Right atrium auricular region (tissue), 2 donors: ENCODE measurements at regions not wholly inside any gene's neighbourhood (a gene's known extent, or its start where the extent isn't known, plus 50 kb on each side); places are given as distances from the start of the nearest gene placed in this dataset.

Experiments used
- DNase-seq: peaks from one replicate; pipeline ENCODE4 v3.0.0-alpha.2; 2019; ENCODE audit warnings: low spot score
- H3K27ac ChIP-seq, 2 donors: fragments of 200-600 bp; sonication (generic); 1 replicate in 1 of 2; 2 replicates in 1 of 2; pipeline ENCODE4 v1.5.1; 2016 to 2019
- H3K27me3 ChIP-seq, 2 donors: fragments of 200-600 bp; sonication (generic); one replicate each; pipeline versions ENCODE4 v1.5.1 to v1.6.0; 2017 to 2019
- H3K36me3 ChIP-seq: fragments of 200-600 bp; sonication (generic); one replicate; pipeline ENCODE4 v1.5.1; 2016
- H3K4me1 ChIP-seq, 2 donors: fragments of 200-600 bp; sonication (generic); one replicate each; pipeline versions ENCODE4 v1.5.1 to v1.6.0; 2017 to 2019
- H3K4me3 ChIP-seq, 2 donors: fragments of 200-600 bp; sonication (generic); 1 replicate in 1 of 2; 2 replicates in 1 of 2; pipeline ENCODE4 v1.5.1; 2017 to 2019; ENCODE audit warnings: mild to moderate bottlenecking in 1 of 2, moderate library complexity in 1 of 2
- H3K9me3 ChIP-seq, 2 donors: fragments of 200-600 bp; sonication (generic); one replicate each; pipeline ENCODE4 v1.5.1; 2019
- TF ChIP-seq, protein P1 (sequence below), 2 donors: fragments of 200-600 bp; sonication (generic); IDR thresholded peaks; one replicate each; pipeline ENCODE4 v1.5.1; 2019; ENCODE audit warnings: antibody characterized with exemption in 2 of 2

DNA sequence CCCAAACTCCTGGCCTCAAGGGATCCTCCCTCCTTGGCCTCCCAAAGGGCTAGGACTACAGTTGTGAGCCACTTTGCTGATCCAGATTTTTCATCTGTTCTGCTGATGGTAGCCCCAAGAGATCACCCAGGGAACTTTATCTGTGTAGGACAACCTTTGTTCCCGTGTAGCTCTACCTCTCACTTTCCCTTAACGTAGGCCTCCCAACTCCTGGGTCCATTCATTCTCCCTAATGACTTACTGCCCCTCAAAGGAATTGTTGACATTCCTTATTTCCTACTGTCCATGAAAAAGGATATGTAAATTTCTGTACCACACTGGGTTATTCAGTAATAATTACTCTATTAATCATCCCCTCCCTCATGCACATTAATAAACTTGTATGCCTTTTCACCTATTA is 51.0 kb upstream of the PHF24 start:
- Histone ChIP-seq H3K27ac (no peak overlapping the region), H3K36me3 (no peaks in the 10 kb centered on the region), H3K4me3 (no peak overlapping the region), H3K4me1 (no peaks in the 10 kb centered on the region), H3K9me3 (no peaks in the 10 kb centered on the region), H3K27me3 (no peaks in the 10 kb centered on the region)
- TF ChIP-seq, protein P1, sequence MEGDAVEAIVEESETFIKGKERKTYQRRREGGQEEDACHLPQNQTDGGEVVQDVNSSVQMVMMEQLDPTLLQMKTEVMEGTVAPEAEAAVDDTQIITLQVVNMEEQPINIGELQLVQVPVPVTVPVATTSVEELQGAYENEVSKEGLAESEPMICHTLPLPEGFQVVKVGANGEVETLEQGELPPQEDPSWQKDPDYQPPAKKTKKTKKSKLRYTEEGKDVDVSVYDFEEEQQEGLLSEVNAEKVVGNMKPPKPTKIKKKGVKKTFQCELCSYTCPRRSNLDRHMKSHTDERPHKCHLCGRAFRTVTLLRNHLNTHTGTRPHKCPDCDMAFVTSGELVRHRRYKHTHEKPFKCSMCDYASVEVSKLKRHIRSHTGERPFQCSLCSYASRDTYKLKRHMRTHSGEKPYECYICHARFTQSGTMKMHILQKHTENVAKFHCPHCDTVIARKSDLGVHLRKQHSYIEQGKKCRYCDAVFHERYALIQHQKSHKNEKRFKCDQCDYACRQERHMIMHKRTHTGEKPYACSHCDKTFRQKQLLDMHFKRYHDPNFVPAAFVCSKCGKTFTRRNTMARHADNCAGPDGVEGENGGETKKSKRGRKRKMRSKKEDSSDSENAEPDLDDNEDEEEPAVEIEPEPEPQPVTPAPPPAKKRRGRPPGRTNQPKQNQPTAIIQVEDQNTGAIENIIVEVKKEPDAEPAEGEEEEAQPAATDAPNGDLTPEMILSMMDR (IDR thresholded peaks at IDR 0.05) = no peak
- no peak for DNase-seq

- Histone ChIP-seq H3K4me3 (no peak overlapping the region), H3K9me3 (no peaks in the 10 kb centered on the region), H3K4me1 (no peaks in the 10 kb centered on the region), H3K36me3 (no peaks in the 10 kb centered on the region), H3K27me3 (no peaks in the 10 kb centered on the region), H3K27ac (no peak overlapping the region)
- DNase-seq = peak; percentile 72
- TF ChIP-seq, protein P1 (IDR thresholded peaks at IDR 0.05) = peak; percentile 48 to 86
These were observed 58.4 kb upstream of the PHF24 start for GRCh38 chr9:34899535-34900158.

DNA sequence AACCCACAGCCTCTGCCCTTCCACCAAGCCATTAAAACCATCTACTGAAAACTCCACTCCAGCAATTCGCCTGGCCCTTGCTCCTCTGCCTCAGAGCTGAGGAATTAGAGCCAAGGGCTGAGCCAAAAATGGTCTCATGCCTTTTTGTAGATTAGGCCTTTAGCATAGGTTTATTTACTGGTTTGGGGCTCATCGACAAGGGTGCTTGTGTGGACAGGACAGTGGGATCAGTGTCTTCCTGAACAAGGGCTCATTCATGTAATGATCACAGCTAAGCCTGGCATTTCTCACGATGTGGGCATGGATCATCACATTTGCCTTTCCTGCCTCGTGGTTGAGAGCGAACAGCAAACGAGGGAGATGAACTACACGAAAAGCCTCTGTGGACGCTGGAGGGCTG is 59.2 kb upstream of the PHF24 start:
- Histone ChIP-seq H3K4me1 (no peaks in the 10 kb centered on the region), H3K27ac (no peak overlapping the region), H3K4me3 (no peak overlapping the region), H3K9me3 (no peaks in the 10 kb centered on the region), H3K27me3 (no peaks in the 10 kb centered on the region), H3K36me3 (no peaks in the 10 kb centered on the region)
- TF ChIP-seq, protein P1 (IDR thresholded peaks at IDR 0.05) = no peak
- DNase-seq = no peak

GRCh38 chr9:34896112-34896511 is 62.0 kb upstream of the PHF24 start:
- Histone ChIP-seq H3K36me3 (no peaks in the 10 kb centered on the region), H3K27me3 (no peaks in the 10 kb centered on the region), H3K4me3 (no peak overlapping the region), H3K4me1 (no peaks in the 10 kb centered on the region), H3K27ac (no peak overlapping the region), H3K9me3 (no peaks in the 10 kb centered on the region)
- no peak for DNase-seq
- TF ChIP-seq, protein P1 (IDR thresholded peaks at IDR 0.05) = no peak

GRCh38 chr9:34892886-34893285 is 65.2 kb upstream of the PHF24 start:
- H3K27ac ChIP-seq = no peak overlapping the region
- no peaks in the 10 kb centered on the region for H3K4me1 ChIP-seq
- TF ChIP-seq, protein P1 (IDR thresholded peaks at IDR 0.05) = no peak
- H3K9me3 ChIP-seq = no peaks in the 10 kb centered on the region
- no peak for DNase-seq
- no peak overlapping the region for H3K4me3 ChIP-seq
- no peaks in the 10 kb centered on the region for H3K27me3 ChIP-seq
- H3K36me3 ChIP-seq = no peaks in the 10 kb centered on the region

DNA sequence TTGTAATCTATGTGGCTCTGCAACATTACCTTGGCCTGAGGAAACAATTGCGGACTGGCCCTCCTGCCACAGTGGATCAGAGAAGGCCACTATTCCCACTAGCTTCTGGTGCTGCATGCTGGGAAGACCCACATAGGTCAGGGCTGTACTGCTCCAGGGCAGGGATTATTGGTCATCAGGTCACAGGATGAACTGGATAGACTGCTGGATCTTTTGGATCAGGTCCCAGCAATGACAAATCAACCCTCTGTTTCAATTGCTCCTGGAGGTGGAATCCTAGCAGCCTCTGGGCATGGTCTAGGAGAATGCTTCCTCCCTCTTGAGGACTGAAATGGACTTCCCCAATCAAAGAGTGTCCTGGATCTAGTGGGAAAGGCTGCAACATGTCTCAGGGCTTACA is 66.7 kb upstream of the PHF24 start:
- Histone ChIP-seq H3K4me1 (no peaks in the 10 kb centered on the region), H3K27me3 (no peaks in the 10 kb centered on the region), H3K9me3 (no peaks in the 10 kb centered on the region), H3K27ac (no peak overlapping the region), H3K4me3 (no peak overlapping the region), H3K36me3 (no peaks in the 10 kb centered on the region)
- no peak for DNase-seq
- TF ChIP-seq, protein P1 (IDR thresholded peaks at IDR 0.05) = no peak
